ENCODE measurements at regions not wholly inside any gene's neighbourhood (a gene's known extent, or its start where the extent isn't known, plus 50 kb on each side); places are given as distances from the start of the nearest gene placed in this dataset.
"Not testable (repeated sequence)": the region's sequence is repeated elsewhere in the genome, so short reads cannot be mapped to it uniquely, and the experiment has no call there.

GRCh38 chr3:86413645-86414044 lies 577.3 kb downstream of the VGLL3 start:
- Histone ChIP-seq H3K27me3 (ENCODE audit: low read length) (no peaks in the 10 kb centered on the region), H3K9me3 (ENCODE audit: insufficient read depth, low read length) (no peaks in the 10 kb centered on the region), H3K4me2 (ENCODE audit: low read depth, low read length, poor library complexity, severe bottlenecking) (no peak overlapping the region), H3K79me2 (ENCODE audit: insufficient read depth, low read length) (no peaks in the 10 kb centered on the region), H3K9me2 (replicated peaks; ENCODE audit: insufficient read depth, low read length) (no peaks in the 10 kb centered on the region), H3F3A (ENCODE audit: insufficient read depth) (no peaks in the 10 kb centered on the region), H3K4me3 (ENCODE audit: insufficient read depth, low read length, poor library complexity, severe bottlenecking) (no peak overlapping the region), H3K27ac (ENCODE audit: low read depth, low read length) (no peak overlapping the region), H3K36me3 (ENCODE audit: low read length) (no peaks in the 10 kb centered on the region), H3K9ac (ENCODE audit: low read length) (no peak overlapping the region), H4K20me1 (ENCODE audit: low read depth, low read length) (no peaks in the 10 kb centered on the region), H2AFZ (ENCODE audit: low read depth, low read length, severe bottlenecking) (no peak overlapping the region)
- no peak for TF ChIP-seq EZH2phosphoT487 (conservative IDR thresholded peaks at IDR 0.05; ENCODE audit: low read length)

GRCh38 chr3:86410587-86410986 lies 580.4 kb downstream of the VGLL3 start:
- Histone ChIP-seq H3K79me2 (ENCODE audit: insufficient read depth, low read length) (no peaks in the 10 kb centered on the region), H3K4me2 (ENCODE audit: low read depth, low read length, poor library complexity, severe bottlenecking) (no peak overlapping the region), H3K9me2 (replicated peaks; ENCODE audit: insufficient read depth, low read length) (no peaks in the 10 kb centered on the region), H4K20me1 (ENCODE audit: low read depth, low read length) (no peaks in the 10 kb centered on the region), H3K4me3 (ENCODE audit: insufficient read depth, low read length, poor library complexity, severe bottlenecking) (no peak overlapping the region), H3F3A (ENCODE audit: insufficient read depth) (no peaks in the 10 kb centered on the region), H3K27ac (ENCODE audit: low read depth, low read length) (no peak overlapping the region), H3K27me3 (ENCODE audit: low read length) (no peaks in the 10 kb centered on the region), H3K36me3 (ENCODE audit: low read length) (no peaks in the 10 kb centered on the region), H3K9me3 (ENCODE audit: insufficient read depth, low read length) (no peaks in the 10 kb centered on the region), H3K9ac (ENCODE audit: low read length) (no peak overlapping the region), H2AFZ (ENCODE audit: low read depth, low read length, severe bottlenecking) (no peak overlapping the region)
- TF ChIP-seq CTCF (IDR thresholded peaks at IDR 0.05; ENCODE audit: insufficient read depth, low read length, poor library complexity, severe bottlenecking): no peak
- TF ChIP-seq EZH2phosphoT487 (conservative IDR thresholded peaks at IDR 0.05; ENCODE audit: low read length): no peak

GRCh38 chr3:86389759-86390158 lies 601.2 kb downstream of the VGLL3 start:
- H3K27me3 ChIP-seq (ENCODE audit: low read length); H3K27ac ChIP-seq (ENCODE audit: low read depth, low read length); H3F3A ChIP-seq (ENCODE audit: insufficient read depth); H3K9me3 ChIP-seq (ENCODE audit: insufficient read depth, low read length); H2AFZ ChIP-seq (ENCODE audit: low read depth, low read length, severe bottlenecking); H3K4me3 ChIP-seq (ENCODE audit: insufficient read depth, low read length, poor library complexity, severe bottlenecking); H4K20me1 ChIP-seq (ENCODE audit: low read depth, low read length); H3K79me2 ChIP-seq (ENCODE audit: insufficient read depth, low read length); H3K9me2 ChIP-seq (replicated peaks; ENCODE audit: insufficient read depth, low read length); H3K4me2 ChIP-seq (ENCODE audit: low read depth, low read length, poor library complexity, severe bottlenecking); H3K36me3 ChIP-seq (ENCODE audit: low read length); H3K9ac ChIP-seq (ENCODE audit: low read length): not testable (repeated sequence)

- Histone ChIP-seq H2AFZ (ENCODE audit: low read depth, low read length, severe bottlenecking) (no peak overlapping the region), H3K4me2 (ENCODE audit: low read depth, low read length, poor library complexity, severe bottlenecking) (no peak overlapping the region), H3K9ac (ENCODE audit: low read length) (no peak overlapping the region), H3K36me3 (ENCODE audit: low read length) (no peaks in the 10 kb centered on the region), H3F3A (ENCODE audit: insufficient read depth) (no peaks in the 10 kb centered on the region), H3K9me3 (ENCODE audit: insufficient read depth, low read length) (no peaks in the 10 kb centered on the region), H3K27ac (ENCODE audit: low read depth, low read length) (no peak overlapping the region), H3K4me3 (ENCODE audit: insufficient read depth, low read length, poor library complexity, severe bottlenecking) (no peak overlapping the region), H4K20me1 (ENCODE audit: low read depth, low read length) (no peaks in the 10 kb centered on the region), H3K79me2 (ENCODE audit: insufficient read depth, low read length) (no peaks in the 10 kb centered on the region), H3K9me2 (replicated peaks; ENCODE audit: insufficient read depth, low read length) (no peaks in the 10 kb centered on the region), H3K27me3 (ENCODE audit: low read length) (no peaks in the 10 kb centered on the region)
- no peak for TF ChIP-seq CTCF (IDR thresholded peaks at IDR 0.05; ENCODE audit: insufficient read depth, low read length, poor library complexity, severe bottlenecking)
Observed at GRCh38 chr3:86388820-86389219, 602.1 kb downstream of the VGLL3 start.
